T follicular helper cell (primary cell): ENCODE measurements at regions not wholly inside any gene's neighbourhood (a gene's known extent, or its start where the extent isn't known, plus 50 kb on each side); places are given as distances from the start of the nearest gene placed in this dataset.
"Not testable (repeated sequence)": the region's sequence is repeated elsewhere in the genome, so short reads cannot be mapped to it uniquely, and the experiment has no call there.

Source experiments
- DNase-seq: peaks from one replicate; pipeline ENCODE4 v3.0.0-alpha.2; 2020; ENCODE audit warnings: low read depth

GRCh38 chr3:71964170-71964569, 179.2 kb upstream of the PROK2 start:
- DNase-seq, result no peak

GRCh38 chr3:71962561-71963240, 177.8 kb upstream of the PROK2 start:
- no peak for DNase-seq

- no peak for DNase-seq
These were observed 176.9 kb upstream of the PROK2 start for GRCh38 chr3:71961891-71962290.

DNA sequence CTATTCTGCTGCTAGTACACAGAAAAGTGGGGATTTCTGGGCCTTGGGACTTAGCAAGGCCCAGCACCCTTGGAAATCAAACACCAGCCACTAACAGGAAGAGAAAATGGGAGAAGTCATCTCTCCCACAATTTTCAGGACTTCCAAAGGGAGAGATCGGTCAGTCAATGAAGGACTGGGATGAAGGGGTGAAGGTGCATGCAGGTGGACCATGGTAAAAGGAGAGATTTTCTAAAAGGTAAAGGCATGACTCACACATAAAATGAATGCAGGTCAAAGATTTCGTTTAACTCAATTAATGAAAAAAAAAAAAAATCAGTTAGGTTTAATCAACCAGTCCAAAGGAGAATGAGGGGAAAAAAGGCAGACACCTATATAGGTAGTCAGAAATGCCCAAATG, 176.4 kb upstream of the PROK2 start:
- DNase-seq, result no peak

GRCh38 chr3:71958533-71958932, 173.6 kb upstream of the PROK2 start:
- no peak for DNase-seq

- DNase-seq, result no peak
These were observed 171.8 kb upstream of the PROK2 start for GRCh38 chr3:71956716-71957115.

GRCh38 chr3:71956069-71956340, 171.1 kb upstream of the PROK2 start:
- no peak for DNase-seq

- DNase-seq, result no peak
These were observed 170.5 kb upstream of the PROK2 start for GRCh38 chr3:71955240-71956068.

DNA sequence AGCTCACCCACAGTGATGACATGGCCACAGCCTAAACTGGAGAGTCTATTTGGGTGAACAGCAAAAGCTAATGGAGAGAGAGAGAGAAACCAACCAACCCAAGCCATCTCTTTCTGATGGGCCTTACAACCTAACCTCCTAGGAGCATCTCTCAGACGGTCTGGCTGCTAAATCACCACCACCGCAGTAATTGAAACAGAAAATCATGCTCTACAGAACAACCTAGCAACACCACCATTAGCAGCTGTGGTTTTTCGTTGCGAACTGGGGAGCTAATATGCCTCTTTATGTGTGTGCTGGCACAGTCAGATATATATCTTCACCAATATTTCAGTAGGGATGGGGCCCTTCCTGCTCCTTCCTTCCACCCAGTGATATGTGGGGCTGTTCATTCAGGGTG, 166.9 kb upstream of the PROK2 start:
- no peak for DNase-seq

GRCh38 chr3:71951361-71951760, 166.4 kb upstream of the PROK2 start:
- no peak for DNase-seq

DNA sequence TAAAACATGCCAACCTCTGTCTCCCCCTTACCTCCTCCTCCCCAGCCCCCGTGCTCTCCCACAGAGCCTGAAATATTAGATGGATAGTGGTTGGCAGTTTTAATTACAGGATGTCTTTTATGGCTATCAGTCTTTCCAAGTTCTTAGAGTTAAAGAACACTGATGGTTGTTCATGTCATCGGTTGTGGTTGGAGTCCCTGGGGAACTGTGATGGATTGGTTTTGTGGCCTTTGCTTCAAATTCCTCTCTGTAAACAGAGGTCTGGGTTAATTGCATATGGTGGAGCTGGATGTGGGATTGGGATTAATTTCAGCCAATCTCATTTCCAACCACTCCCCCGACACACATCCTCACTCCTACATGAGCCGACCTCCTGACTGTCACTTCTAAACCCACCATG, 164.5 kb upstream of the PROK2 start:
- no peak for DNase-seq

- DNase-seq, result no peak
These were observed 159.6 kb upstream of the PROK2 start for GRCh38 chr3:71944482-71945065.

GRCh38 chr3:71942432-71943187, 157.7 kb upstream of the PROK2 start:
- DNase-seq, result no peak

GRCh38 chr3:71940486-71940885, 155.5 kb upstream of the PROK2 start:
- DNase-seq, result no peak

- not testable (repeated sequence) for DNase-seq
These were observed 153.1 kb upstream of the PROK2 start for GRCh38 chr3:71938081-71938480.

DNA sequence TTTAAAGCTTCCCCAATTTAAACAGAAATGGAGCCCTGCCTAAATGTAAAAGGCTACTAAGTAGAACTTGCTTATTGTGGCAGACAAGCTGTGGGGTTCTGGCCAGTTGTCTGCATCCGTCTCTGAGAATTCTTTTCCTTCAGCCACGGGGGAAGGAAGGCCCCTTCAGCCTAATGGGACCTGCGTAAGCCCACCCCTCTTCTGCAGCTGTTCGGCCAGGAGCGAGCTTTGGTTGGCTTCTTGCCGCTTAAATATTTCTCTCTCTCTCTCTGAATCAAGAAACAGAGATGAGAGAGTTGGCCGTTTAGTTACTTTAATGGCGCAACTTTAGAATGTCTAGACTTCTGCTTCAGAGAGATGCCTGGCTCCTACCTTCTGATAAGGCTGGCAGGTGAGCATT, 151.7 kb upstream of the PROK2 start:
- no peak for DNase-seq

- DNase-seq, result no peak
These were observed 149.7 kb upstream of the PROK2 start for GRCh38 chr3:71934520-71935270.

DNA sequence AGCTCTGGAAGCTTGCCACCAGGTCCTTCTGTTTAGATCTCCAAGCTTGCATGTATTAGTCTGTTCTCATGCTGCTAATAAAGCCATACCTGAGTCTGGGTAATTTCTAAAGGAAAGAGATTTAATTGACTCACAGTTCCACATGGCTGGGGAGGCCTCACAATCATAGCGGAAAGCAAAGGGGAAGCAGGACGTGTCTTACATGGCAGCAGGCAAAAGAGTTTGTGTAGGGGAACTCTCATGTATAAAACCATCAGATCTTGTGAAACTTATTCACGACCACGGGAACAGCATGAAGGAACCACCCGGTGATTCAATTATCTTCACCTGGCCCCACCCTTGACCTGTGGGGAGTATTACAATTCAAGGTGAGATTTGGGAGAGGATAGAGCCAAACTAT, 147.0 kb upstream of the PROK2 start:
- no peak for DNase-seq

- no peak for DNase-seq
These were observed 145.4 kb upstream of the PROK2 start for GRCh38 chr3:71930056-71930991.

GRCh38 chr3:71928212-71928611, 143.3 kb upstream of the PROK2 start:
- no peak for DNase-seq
